ENCODE measurements at regions not wholly inside any gene's neighbourhood (a gene's known extent, or its start where the extent isn't known, plus 50 kb on each side); places are given as distances from the start of the nearest gene placed in this dataset.

DNA sequence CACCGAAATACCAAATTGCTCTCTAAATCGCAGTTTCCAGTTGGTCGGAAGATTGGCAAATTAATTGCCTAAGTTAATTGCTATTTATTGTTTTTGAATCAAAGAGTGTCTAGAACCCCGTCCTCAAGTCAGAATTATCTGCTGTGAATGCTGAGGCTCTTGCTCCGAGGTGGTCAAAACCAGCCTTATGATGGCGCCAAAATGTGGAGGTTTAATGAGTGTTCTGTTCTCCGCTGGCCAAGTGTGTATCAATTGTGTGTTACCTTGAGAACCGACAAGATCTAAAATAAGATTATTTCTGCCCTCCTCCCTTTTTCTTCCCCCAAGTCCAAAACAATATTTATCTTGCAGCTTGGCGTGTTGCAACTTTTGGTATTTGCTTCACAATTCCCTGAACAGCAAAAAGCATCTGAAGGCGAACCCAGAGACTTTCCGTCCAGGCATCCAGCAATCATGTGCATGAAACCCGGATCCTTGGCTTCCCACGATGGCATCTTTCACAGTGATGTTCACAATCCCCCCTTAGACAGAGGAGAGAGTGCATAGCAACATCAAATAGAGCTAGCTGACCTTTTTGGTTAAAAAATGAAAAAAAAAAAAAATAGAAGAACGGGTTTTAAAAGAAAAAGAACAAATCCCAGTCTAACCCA lies 323.0 kb downstream of the MYCN start:
- Histone ChIP-seq H3K4me3 (no peak overlapping the region), H3K9me3 (no peaks in the 10 kb centered on the region), H3K27ac (no peak overlapping the region), H3K27me3 (no peaks in the 10 kb centered on the region), H3K36me3 (no peaks in the 10 kb centered on the region), H3K4me1 (no peaks in the 10 kb centered on the region)
- no peak for ATAC-seq
- WGBS, 2 donors (ENCODE audit: low coverage in 1 of 2), result 87 to 92% methylated on average over 14 of the region's 14 CpGs
- no peak for TF ChIP-seq POLR2AphosphoS5 (IDR thresholded peaks at IDR 0.05)
- no peak for TF ChIP-seq POLR2A (IDR thresholded peaks at IDR 0.05)
- TF ChIP-seq, protein P1, sequence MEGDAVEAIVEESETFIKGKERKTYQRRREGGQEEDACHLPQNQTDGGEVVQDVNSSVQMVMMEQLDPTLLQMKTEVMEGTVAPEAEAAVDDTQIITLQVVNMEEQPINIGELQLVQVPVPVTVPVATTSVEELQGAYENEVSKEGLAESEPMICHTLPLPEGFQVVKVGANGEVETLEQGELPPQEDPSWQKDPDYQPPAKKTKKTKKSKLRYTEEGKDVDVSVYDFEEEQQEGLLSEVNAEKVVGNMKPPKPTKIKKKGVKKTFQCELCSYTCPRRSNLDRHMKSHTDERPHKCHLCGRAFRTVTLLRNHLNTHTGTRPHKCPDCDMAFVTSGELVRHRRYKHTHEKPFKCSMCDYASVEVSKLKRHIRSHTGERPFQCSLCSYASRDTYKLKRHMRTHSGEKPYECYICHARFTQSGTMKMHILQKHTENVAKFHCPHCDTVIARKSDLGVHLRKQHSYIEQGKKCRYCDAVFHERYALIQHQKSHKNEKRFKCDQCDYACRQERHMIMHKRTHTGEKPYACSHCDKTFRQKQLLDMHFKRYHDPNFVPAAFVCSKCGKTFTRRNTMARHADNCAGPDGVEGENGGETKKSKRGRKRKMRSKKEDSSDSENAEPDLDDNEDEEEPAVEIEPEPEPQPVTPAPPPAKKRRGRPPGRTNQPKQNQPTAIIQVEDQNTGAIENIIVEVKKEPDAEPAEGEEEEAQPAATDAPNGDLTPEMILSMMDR (IDR thresholded peaks at IDR 0.05), result no peak
- no peak for TF ChIP-seq EP300 (IDR thresholded peaks at IDR 0.05)

DNA sequence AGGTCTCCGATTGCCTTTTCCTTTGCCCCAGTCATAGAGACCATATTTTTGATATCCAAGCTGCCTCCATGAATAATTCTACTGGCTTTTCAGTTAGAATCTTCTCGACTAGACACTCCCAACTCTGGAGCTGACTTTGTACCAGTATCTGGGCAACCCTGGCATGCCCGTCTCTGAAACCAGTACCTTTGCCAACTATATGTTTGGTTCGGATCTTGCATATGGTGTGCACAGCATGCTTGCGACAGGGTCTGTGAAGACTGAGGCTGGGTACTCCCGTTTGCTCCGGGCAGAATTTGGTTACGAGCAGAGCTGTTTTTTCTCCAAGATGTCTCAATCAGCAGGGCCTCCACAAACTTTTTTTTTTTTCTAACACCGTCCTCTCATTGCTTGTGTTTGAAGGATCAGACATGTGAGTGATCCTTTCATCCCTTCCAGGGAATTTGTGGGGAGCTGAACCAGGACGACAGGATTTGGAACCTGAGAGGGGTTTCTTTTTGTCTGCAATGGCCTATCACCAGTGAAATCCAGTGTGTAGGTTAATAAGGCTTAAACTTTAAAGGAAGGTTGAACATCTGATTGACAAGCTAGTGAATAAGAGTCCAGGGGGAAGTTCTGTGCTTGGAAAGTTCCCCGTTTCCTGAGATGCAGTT lies 322.3 kb downstream of the MYCN start:
- Histone ChIP-seq H3K27ac (no peak overlapping the region), H3K36me3 (no peaks in the 10 kb centered on the region), H3K9me3 (no peaks in the 10 kb centered on the region), H3K4me1 (no peaks in the 10 kb centered on the region), H3K4me3 (no peak overlapping the region), H3K27me3 (no peaks in the 10 kb centered on the region)
- 77 to 82% methylated on average over 5 to 11 of the region's 11 CpGs for WGBS, 2 donors (ENCODE audit: low coverage in 1 of 2)
- no peak for TF ChIP-seq EP300 (IDR thresholded peaks at IDR 0.05)
- no peak for TF ChIP-seq POLR2A (IDR thresholded peaks at IDR 0.05)
- TF ChIP-seq, protein P1 (IDR thresholded peaks at IDR 0.05), result no peak
- TF ChIP-seq POLR2AphosphoS5 (IDR thresholded peaks at IDR 0.05), result no peak
- ATAC-seq, result no peak

DNA sequence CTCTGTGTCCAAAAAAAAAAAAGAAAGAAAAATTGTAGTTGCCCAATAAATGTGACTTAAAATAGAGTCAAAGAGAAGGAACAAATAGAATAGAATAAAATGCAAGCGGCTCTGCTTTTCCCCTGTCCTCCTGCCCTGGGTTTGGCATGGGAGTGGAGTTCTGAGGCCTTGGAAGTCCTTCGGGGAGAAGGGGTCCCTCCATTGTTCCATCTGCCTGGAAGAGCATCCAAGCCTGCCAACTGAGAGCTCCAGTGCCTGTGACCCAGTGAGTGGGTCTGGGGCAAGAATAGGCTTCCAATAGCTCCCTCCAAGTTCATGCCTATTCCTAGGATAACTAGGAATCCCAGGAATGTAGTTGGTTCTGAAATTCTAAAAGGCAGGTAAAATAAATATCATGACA lies 321.4 kb downstream of the MYCN start:
- Histone ChIP-seq H3K9me3 (no peaks in the 10 kb centered on the region), H3K4me3 (no peak overlapping the region), H3K27me3 (no peaks in the 10 kb centered on the region), H3K27ac (no peak overlapping the region), H3K36me3 (no peaks in the 10 kb centered on the region), H3K4me1 (no peaks in the 10 kb centered on the region)
- ATAC-seq, result no peak
- 85 to 100% methylated on average over 1 to 2 of the region's 2 CpGs for WGBS, 2 donors (ENCODE audit: low coverage in 1 of 2)
- TF ChIP-seq POLR2AphosphoS5 (IDR thresholded peaks at IDR 0.05), result no peak
- TF ChIP-seq, protein P1 (IDR thresholded peaks at IDR 0.05), result no peak
- no peak for TF ChIP-seq POLR2A (IDR thresholded peaks at IDR 0.05)
- no peak for TF ChIP-seq EP300 (IDR thresholded peaks at IDR 0.05)

DNA sequence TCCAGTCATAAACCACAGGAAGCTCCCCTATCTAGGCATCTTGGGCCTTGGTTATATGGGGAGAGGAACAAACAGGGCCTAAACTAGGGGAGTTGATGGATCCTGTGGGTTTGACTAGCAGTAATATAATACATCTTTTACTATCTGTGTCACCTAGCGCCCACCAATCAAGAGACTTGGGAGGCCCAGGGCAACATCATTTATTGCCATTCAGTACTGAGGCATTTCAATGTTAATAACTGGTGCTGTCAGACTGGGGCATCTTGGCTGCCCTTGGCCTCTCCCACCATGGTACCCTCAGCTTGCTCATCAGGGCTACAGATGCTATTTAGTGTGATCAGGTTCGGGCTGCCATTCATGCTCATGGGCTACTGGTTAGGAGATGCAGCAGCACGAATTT lies 320.7 kb downstream of the MYCN start:
- Histone ChIP-seq H3K9me3 (no peaks in the 10 kb centered on the region), H3K27ac (no peak overlapping the region), H3K27me3 (no peaks in the 10 kb centered on the region), H3K36me3 (no peaks in the 10 kb centered on the region), H3K4me1 (no peaks in the 10 kb centered on the region), H3K4me3 (no peak overlapping the region)
- 88 to 100% methylated on average over 1 of the region's 3 CpGs for WGBS, 2 donors (ENCODE audit: low coverage in 1 of 2)
- ATAC-seq, result no peak
- TF ChIP-seq, protein P1 (IDR thresholded peaks at IDR 0.05), result no peak
- TF ChIP-seq POLR2AphosphoS5 (IDR thresholded peaks at IDR 0.05), result no peak
- TF ChIP-seq EP300 (IDR thresholded peaks at IDR 0.05), result no peak
- TF ChIP-seq POLR2A (IDR thresholded peaks at IDR 0.05), result no peak

Data from gastroesophageal sphincter (tissue), 4 donors.